ENCODE measurements at regions not wholly inside any gene's neighbourhood (a gene's known extent, or its start where the extent isn't known, plus 50 kb on each side); places are given as distances from the start of the nearest gene placed in this dataset.

DNA sequence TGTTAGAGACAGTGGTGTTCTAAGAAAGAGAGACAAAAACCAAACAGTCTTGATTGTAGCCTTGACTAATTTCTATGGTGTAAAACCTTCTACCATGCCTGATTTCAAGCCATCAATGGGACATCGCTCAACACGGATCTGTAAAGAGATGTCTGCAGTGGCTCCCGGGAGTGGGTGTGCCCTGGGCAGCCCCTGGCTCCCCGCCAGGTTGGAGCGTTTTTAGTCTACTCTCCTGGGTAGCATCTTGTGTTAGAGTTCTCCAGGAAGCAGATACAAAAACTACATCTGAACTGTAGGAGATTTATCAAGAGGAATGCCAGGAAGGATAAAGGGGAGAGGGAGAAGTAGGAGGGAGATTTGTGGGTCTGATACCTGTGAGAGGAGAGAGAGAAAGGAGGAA, 1212.9 kb downstream of the BCL11B start:
- TF ChIP-seq EZH2 (IDR thresholded peaks at IDR 0.05; ENCODE audit: borderline replicate concordance, low read depth, low read length, severe bottlenecking) = no peak
- TF ChIP-seq, protein P1, sequence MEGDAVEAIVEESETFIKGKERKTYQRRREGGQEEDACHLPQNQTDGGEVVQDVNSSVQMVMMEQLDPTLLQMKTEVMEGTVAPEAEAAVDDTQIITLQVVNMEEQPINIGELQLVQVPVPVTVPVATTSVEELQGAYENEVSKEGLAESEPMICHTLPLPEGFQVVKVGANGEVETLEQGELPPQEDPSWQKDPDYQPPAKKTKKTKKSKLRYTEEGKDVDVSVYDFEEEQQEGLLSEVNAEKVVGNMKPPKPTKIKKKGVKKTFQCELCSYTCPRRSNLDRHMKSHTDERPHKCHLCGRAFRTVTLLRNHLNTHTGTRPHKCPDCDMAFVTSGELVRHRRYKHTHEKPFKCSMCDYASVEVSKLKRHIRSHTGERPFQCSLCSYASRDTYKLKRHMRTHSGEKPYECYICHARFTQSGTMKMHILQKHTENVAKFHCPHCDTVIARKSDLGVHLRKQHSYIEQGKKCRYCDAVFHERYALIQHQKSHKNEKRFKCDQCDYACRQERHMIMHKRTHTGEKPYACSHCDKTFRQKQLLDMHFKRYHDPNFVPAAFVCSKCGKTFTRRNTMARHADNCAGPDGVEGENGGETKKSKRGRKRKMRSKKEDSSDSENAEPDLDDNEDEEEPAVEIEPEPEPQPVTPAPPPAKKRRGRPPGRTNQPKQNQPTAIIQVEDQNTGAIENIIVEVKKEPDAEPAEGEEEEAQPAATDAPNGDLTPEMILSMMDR (IDR thresholded peaks at IDR 0.05; ENCODE audit: extremely low read depth in 1 of 2, insufficient read depth in 1 of 2, low read depth in 1 of 2, low read length in 2 of 2) = no peak
- TF ChIP-seq, protein P2, sequence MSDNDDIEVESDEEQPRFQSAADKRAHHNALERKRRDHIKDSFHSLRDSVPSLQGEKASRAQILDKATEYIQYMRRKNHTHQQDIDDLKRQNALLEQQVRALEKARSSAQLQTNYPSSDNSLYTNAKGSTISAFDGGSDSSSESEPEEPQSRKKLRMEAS (IDR thresholded peaks at IDR 0.05; ENCODE audit: insufficient read depth, insufficient read length) = no peak
- no peak for TF ChIP-seq POLR2A (IDR thresholded peaks at IDR 0.05; ENCODE audit: low read depth, low read length)
